ENCODE measurements at regions not wholly inside any gene's neighbourhood (a gene's known extent, or its start where the extent isn't known, plus 50 kb on each side); places are given as distances from the start of the nearest gene placed in this dataset.

GRCh38 chr16:51532551-51532950, 381.5 kb upstream of the SALL1 start:
- Histone ChIP-seq H2AFZ (no peak overlapping the region), H3K27me3 (ENCODE audit: insufficient read depth) (no peaks in the 10 kb centered on the region), H3K79me2 (replicated peaks; ENCODE audit: insufficient read depth) (no peaks in the 10 kb centered on the region), H4K20me1 (replicated peaks; ENCODE audit: insufficient read depth) (no peaks in the 10 kb centered on the region), H3K4me3 (no peak overlapping the region), H3F3A (replicated peaks; ENCODE audit: low read depth) (no peaks in the 10 kb centered on the region), H3K4me1 (ENCODE audit: insufficient read depth) (no peaks in the 10 kb centered on the region; the same call in 1 of the 2 replicates), H3K4me2 (no peak overlapping the region), H3K36me3 (ENCODE audit: insufficient read depth) (no peaks in the 10 kb centered on the region; the same call in 1 of the 2 replicates), H3K27ac (ENCODE audit: low read depth) (no peak overlapping the region), H3K9me2 (ENCODE audit: insufficient read depth) (no peaks in the 10 kb centered on the region; the same call in 1 of the 2 replicates)
- Mint-ChIP-seq H3K36me3 (ENCODE audit: low read depth) (no peaks in the 10 kb centered on the region), H3K27me3 (ENCODE audit: insufficient read depth, low read depth, poor library complexity) (peaks cover 5% of the 10 kb centered on the region), H3K4me3 (no peak overlapping the region), H3K27ac (no peak overlapping the region), H3K4me1 (no peaks in the 10 kb centered on the region), H3K9me3 (no peaks in the 10 kb centered on the region)
- DNase-seq (ENCODE audit: low spot score) (no peak), ATAC-seq (no peak)
- TF ChIP-seq JUNB (IDR thresholded peaks at IDR 0.05; ENCODE audit: unreplicated experiment) (no peak), ZNF462 (CRISPR knock-in tag; IDR thresholded peaks at IDR 0.05) (no peak), POLR2AphosphoS5 (IDR thresholded peaks at IDR 0.05; ENCODE audit: low read depth) (no peak), ZNF114 (CRISPR knock-in tag; IDR thresholded peaks at IDR 0.05) (no peak), EZH2 (IDR thresholded peaks at IDR 0.05; ENCODE audit: low read depth, unreplicated experiment) (no peak), REST (IDR thresholded peaks at IDR 0.05; ENCODE audit: unreplicated experiment) (no peak), ZNF331 (CRISPR knock-in tag; IDR thresholded peaks at IDR 0.05; ENCODE audit: low read depth) (no peak), CREB1 (CRISPR knock-in tag; IDR thresholded peaks at IDR 0.05; ENCODE audit: low read depth) (no peak), ETS1 (IDR thresholded peaks at IDR 0.05) (no peak), STAT1 (IDR thresholded peaks at IDR 0.05; ENCODE audit: unreplicated experiment) (no peak), NANOG (IDR thresholded peaks at IDR 0.05; ENCODE audit: borderline replicate concordance) (no peak), EZH2phosphoT487 (IDR thresholded peaks at IDR 0.05; ENCODE audit: unreplicated experiment) (no peak)
- TF ChIP-seq, protein P1, sequence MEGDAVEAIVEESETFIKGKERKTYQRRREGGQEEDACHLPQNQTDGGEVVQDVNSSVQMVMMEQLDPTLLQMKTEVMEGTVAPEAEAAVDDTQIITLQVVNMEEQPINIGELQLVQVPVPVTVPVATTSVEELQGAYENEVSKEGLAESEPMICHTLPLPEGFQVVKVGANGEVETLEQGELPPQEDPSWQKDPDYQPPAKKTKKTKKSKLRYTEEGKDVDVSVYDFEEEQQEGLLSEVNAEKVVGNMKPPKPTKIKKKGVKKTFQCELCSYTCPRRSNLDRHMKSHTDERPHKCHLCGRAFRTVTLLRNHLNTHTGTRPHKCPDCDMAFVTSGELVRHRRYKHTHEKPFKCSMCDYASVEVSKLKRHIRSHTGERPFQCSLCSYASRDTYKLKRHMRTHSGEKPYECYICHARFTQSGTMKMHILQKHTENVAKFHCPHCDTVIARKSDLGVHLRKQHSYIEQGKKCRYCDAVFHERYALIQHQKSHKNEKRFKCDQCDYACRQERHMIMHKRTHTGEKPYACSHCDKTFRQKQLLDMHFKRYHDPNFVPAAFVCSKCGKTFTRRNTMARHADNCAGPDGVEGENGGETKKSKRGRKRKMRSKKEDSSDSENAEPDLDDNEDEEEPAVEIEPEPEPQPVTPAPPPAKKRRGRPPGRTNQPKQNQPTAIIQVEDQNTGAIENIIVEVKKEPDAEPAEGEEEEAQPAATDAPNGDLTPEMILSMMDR (conservative IDR thresholded peaks at IDR 0.05; ENCODE audit: low read depth in 2 of 2) = no peak
